Prostate gland (tissue), 2 donors: ENCODE measurements at regions not wholly inside any gene's neighbourhood (a gene's known extent, or its start where the extent isn't known, plus 50 kb on each side); places are given as distances from the start of the nearest gene placed in this dataset.

Experiments used
- POLR2A ChIP-seq: fragments of 450-650 bp; IDR thresholded peaks from one replicate; pipeline ENCODE4 v1.6.1; 2016; ENCODE audit warnings: antibody characterized with exemption, mild to moderate bottlenecking
- POLR2AphosphoS5 ChIP-seq: sonication (generic); formaldehyde crosslinking; IDR thresholded peaks from one replicate; pipeline ENCODE4 v1.6.1; 2017; ENCODE audit warnings: antibody characterized with exemption
- TF ChIP-seq, protein P1 (sequence below), 4 experiments: fragments of 200-600 bp in 2 of 4; fragments of 450-650 bp in 2 of 4; sonication (generic) in 2 of 4; IDR thresholded peaks; 1 replicate in 3 of 4; 2 replicates in 1 of 4; pipeline ENCODE4 v1.5.1; 2016 to 2019; ENCODE audit warnings: antibody characterized with exemption in 4 of 4, mild to moderate bottlenecking in 2 of 4, moderate library complexity in 2 of 4

DNA sequence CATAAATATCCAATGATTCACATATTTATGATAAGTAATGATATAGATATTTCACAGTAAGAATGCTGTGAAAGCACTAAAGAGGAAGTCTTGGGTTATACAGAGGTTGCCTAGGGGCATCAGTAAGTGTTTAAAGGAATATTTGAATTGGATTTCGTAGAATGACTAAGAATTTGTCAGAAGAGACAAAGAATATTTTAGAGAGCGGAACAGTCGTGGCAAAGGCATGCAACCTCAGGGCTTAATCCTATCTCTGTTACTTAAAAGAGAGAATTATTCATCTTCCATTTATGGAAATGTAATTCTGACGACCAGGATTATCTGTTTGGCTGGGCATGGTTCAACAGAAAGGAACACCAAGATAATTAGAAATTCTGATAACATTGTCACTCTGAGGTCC lies 171.9 kb upstream of the NR5A2 start:
- TF ChIP-seq, protein P1, sequence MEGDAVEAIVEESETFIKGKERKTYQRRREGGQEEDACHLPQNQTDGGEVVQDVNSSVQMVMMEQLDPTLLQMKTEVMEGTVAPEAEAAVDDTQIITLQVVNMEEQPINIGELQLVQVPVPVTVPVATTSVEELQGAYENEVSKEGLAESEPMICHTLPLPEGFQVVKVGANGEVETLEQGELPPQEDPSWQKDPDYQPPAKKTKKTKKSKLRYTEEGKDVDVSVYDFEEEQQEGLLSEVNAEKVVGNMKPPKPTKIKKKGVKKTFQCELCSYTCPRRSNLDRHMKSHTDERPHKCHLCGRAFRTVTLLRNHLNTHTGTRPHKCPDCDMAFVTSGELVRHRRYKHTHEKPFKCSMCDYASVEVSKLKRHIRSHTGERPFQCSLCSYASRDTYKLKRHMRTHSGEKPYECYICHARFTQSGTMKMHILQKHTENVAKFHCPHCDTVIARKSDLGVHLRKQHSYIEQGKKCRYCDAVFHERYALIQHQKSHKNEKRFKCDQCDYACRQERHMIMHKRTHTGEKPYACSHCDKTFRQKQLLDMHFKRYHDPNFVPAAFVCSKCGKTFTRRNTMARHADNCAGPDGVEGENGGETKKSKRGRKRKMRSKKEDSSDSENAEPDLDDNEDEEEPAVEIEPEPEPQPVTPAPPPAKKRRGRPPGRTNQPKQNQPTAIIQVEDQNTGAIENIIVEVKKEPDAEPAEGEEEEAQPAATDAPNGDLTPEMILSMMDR (IDR thresholded peaks at IDR 0.05): no peak
- no peak for TF ChIP-seq POLR2A
- no peak for TF ChIP-seq POLR2AphosphoS5
